ENCODE measurements at regions not wholly inside any gene's neighbourhood (a gene's known extent, or its start where the extent isn't known, plus 50 kb on each side); places are given as distances from the start of the nearest gene placed in this dataset.

- no peak for DNase-seq (ENCODE audit: low spot score in 2 of 2)
- FAIRE-seq: no peak
These were observed 319.9 kb upstream of the DACH1 start for GRCh38 chr13:72186730-72187422.

GRCh38 chr13:72185776-72186175, 318.8 kb upstream of the DACH1 start:
- no peak for DNase-seq (ENCODE audit: low spot score in 2 of 2)

GRCh38 chr13:72181661-72182060, 314.7 kb upstream of the DACH1 start:
- FAIRE-seq (no peak), DNase-seq (ENCODE audit: low spot score in 2 of 2) (no peak)

More at GRCh38 chr13:72185776-72186175, 318.8 kb upstream of the DACH1 start:
- FAIRE-seq: no peak

- no peak for FAIRE-seq
- DNase-seq (ENCODE audit: low spot score in 2 of 2): no peak
These were observed 313.4 kb upstream of the DACH1 start for GRCh38 chr13:72180253-72180952.

- no peak for FAIRE-seq
These were observed 307.5 kb upstream of the DACH1 start for GRCh38 chr13:72174549-72174948.

GRCh38 chr13:72170571-72170970, 303.6 kb upstream of the DACH1 start:
- FAIRE-seq: no peak
- no peak for DNase-seq (ENCODE audit: low spot score in 2 of 2)

More at GRCh38 chr13:72174549-72174948, 307.5 kb upstream of the DACH1 start:
- no peak for DNase-seq (ENCODE audit: low spot score in 2 of 2)

GRCh38 chr13:72168126-72168855, 301.3 kb upstream of the DACH1 start:
- DNase-seq (ENCODE audit: low spot score in 2 of 2) (no peak), FAIRE-seq (no peak)

- DNase-seq (ENCODE audit: low spot score in 2 of 2) (no peak), FAIRE-seq (no peak)
These were observed 299.2 kb upstream of the DACH1 start for GRCh38 chr13:72166102-72166650.

- no peak for FAIRE-seq
- no peak for DNase-seq (ENCODE audit: low spot score in 2 of 2)
These were observed 298.3 kb upstream of the DACH1 start for GRCh38 chr13:72165276-72165675.

GRCh38 chr13:72164811-72165210, 297.8 kb upstream of the DACH1 start:
- DNase-seq (ENCODE audit: low spot score in 2 of 2): no peak
- no peak for FAIRE-seq

- no peak for FAIRE-seq
- no peak for DNase-seq (ENCODE audit: low spot score in 2 of 2)
These were observed 296.7 kb upstream of the DACH1 start for GRCh38 chr13:72163678-72164077.

- no peak for DNase-seq (ENCODE audit: low spot score in 2 of 2)
- FAIRE-seq: no peak
These were observed 294.0 kb upstream of the DACH1 start for GRCh38 chr13:72160977-72161376.

- no peak for DNase-seq (ENCODE audit: low spot score in 2 of 2)
- no peak for FAIRE-seq
These were observed 289.8 kb upstream of the DACH1 start for GRCh38 chr13:72156760-72157159.

- DNase-seq (ENCODE audit: low spot score in 2 of 2) (no peak), FAIRE-seq (no peak)
These were observed 286.3 kb upstream of the DACH1 start for GRCh38 chr13:72153272-72153671.

- no peak for DNase-seq (ENCODE audit: low spot score in 2 of 2)
These were observed 284.2 kb upstream of the DACH1 start for GRCh38 chr13:72151241-72151640.

GRCh38 chr13:72150502-72150901, 283.5 kb upstream of the DACH1 start:
- FAIRE-seq: no peak
- DNase-seq (ENCODE audit: low spot score in 2 of 2): no peak

More at GRCh38 chr13:72151241-72151640, 284.2 kb upstream of the DACH1 start:
- FAIRE-seq: no peak

GRCh38 chr13:72149701-72150100, 282.7 kb upstream of the DACH1 start:
- FAIRE-seq: no peak

GRCh38 chr13:72146816-72147215, 279.8 kb upstream of the DACH1 start:
- FAIRE-seq (no peak), DNase-seq (ENCODE audit: low spot score in 2 of 2) (no peak)

More at GRCh38 chr13:72149701-72150100, 282.7 kb upstream of the DACH1 start:
- no peak for DNase-seq (ENCODE audit: low spot score in 2 of 2)

GRCh38 chr13:72145383-72145782, 278.4 kb upstream of the DACH1 start:
- FAIRE-seq: no peak
- no peak for DNase-seq (ENCODE audit: low spot score in 2 of 2)

GRCh38 chr13:72144636-72145035, 277.6 kb upstream of the DACH1 start:
- FAIRE-seq: no peak
- DNase-seq (ENCODE audit: low spot score in 2 of 2): no peak

Data from frontal cortex (tissue), 3 donors.